ENCODE measurements at regions not wholly inside any gene's neighbourhood (a gene's known extent, or its start where the extent isn't known, plus 50 kb on each side); places are given as distances from the start of the nearest gene placed in this dataset.
A peak's percentile ranks its signal among the peaks of the same experiment; 100 is the strongest.

- ATAC-seq: peak; percentile 89 to 96 (median 94)
- DNase-seq: peak; percentile 58 to 86
- no peaks in the 10 kb centered on the region for H3K36me3 ChIP-seq
- H3K9me3 ChIP-seq: no peaks in the 10 kb centered on the region
- TF ChIP-seq CTCF (IDR thresholded peaks at IDR 0.05): no peak
- H3K27ac ChIP-seq: peak overlapping the region; percentile 54 to 87 (median 78)
- intact Hi-C loops (cut with DNase I): loop anchor here in 5 of 10 donors (5.0 to 10.0 kb wide), 3 partner anchors 56 to 226 kb away; no protein-coding TSS in a partner anchor
- peaks cover 2 to 34% (median 21%) of the 10 kb centered on the region in 9 donors for H3K4me1 ChIP-seq
- H3K27me3 ChIP-seq: no peaks in the 10 kb centered on the region
- no peak overlapping the region for H3K4me3 ChIP-seq
- WGBS, 2 donors: 0% methylated on average over 2 of the region's 2 CpGs
These were observed 236.9 kb downstream of the AR start for GRCh38 chrX:67780694-67781109.

- Histone ChIP-seq H3K4me3 (no peak overlapping the region), H3K27me3 (no peaks in the 10 kb centered on the region), H3K36me3 (no peaks in the 10 kb centered on the region), H3K27ac (peak overlapping the region; percentile 54 to 87 (median 78)), H3K9me3 (no peaks in the 10 kb centered on the region), H3K4me1 (peaks cover 2 to 34% (median 21%) of the 10 kb centered on the region in 9 donors)
- intact Hi-C loops (cut with DNase I): loop anchor here in 5 of 10 donors (5.0 to 10.0 kb wide), 3 partner anchors 56 to 226 kb away; no protein-coding TSS in a partner anchor
- ATAC-seq (peak; percentile 56 to 87 (median 79)), DNase-seq (peak in 1 of 2 donors; percentile 18)
- TF ChIP-seq CTCF (IDR thresholded peaks at IDR 0.05): peak in 8 of 9 donors; percentile 10 to 60 (median 46)
- 0 to 7% methylated on average over 3 of the region's 3 CpGs for WGBS, 2 donors
These were observed 237.3 kb downstream of the AR start for GRCh38 chrX:67781132-67781531.

- DNase-seq (no peak), ATAC-seq (peak; percentile 44 to 79 (median 64))
- Histone ChIP-seq H3K4me3 (no peak overlapping the region), H3K36me3 (no peaks in the 10 kb centered on the region), H3K27me3 (peaks cover 0 to 14% (median 0%) of the 10 kb centered on the region in 7 donors), H3K4me1 (peaks cover 2 to 20% (median 14%) of the 10 kb centered on the region in 9 donors), H3K9me3 (no peaks in the 10 kb centered on the region), H3K27ac (peak overlapping the region in 8 of 10 donors; percentile 9 to 73 (median 65))
- intact Hi-C loops (cut with DNase I): loop anchor here in 5 of 10 donors (5.0 to 10.0 kb wide), 3 partner anchors 60 to 230 kb away; no protein-coding TSS in a partner anchor
- WGBS, 2 donors: 28 to 42% methylated on average over 2 of the region's 2 CpGs
- TF ChIP-seq CTCF (IDR thresholded peaks at IDR 0.05): no peak
These were observed 240.9 kb downstream of the AR start for GRCh38 chrX:67784712-67785111.

GRCh38 chrX:67787196-67787595 lies 243.4 kb downstream of the AR start:
- Histone ChIP-seq H3K36me3 (no peaks in the 10 kb centered on the region), H3K27ac (no peak overlapping the region), H3K4me3 (no peak overlapping the region), H3K4me1 (no peaks in the 10 kb centered on the region), H3K27me3 (peaks cover 0 to 31% (median 0%) of the 10 kb centered on the region in 7 donors), H3K9me3 (no peaks in the 10 kb centered on the region)
- intact Hi-C loops (cut with DNase I): loop anchor here in 3 of 10 donors (10.0 kb wide), 2 partner anchors 62 to 232 kb away; no protein-coding TSS in a partner anchor
- 15 to 27% methylated on average over 2 of the region's 2 CpGs for WGBS, 2 donors
- no peak for TF ChIP-seq CTCF (IDR thresholded peaks at IDR 0.05)
- DNase-seq: no peak
- ATAC-seq: no peak
